ENCODE measurements at regions not wholly inside any gene's neighbourhood (a gene's known extent, or its start where the extent isn't known, plus 50 kb on each side); places are given as distances from the start of the nearest gene placed in this dataset.

- H3K4me3 Mint-ChIP-seq, result no peak overlapping the region
- H3K4me1 Mint-ChIP-seq, result no peaks in the 10 kb centered on the region
- no peak for TF ChIP-seq CTCF (IDR thresholded peaks at IDR 0.05; ENCODE audit: unreplicated experiment in 3 of 3)
- H3K9me3 Mint-ChIP-seq, result peaks cover 6% of the 10 kb centered on the region
- no peaks in the 10 kb centered on the region for H3K36me3 Mint-ChIP-seq (ENCODE audit: low read depth)
- H3K27me3 Mint-ChIP-seq (ENCODE audit: low read depth), result no peaks in the 10 kb centered on the region
- H3K27ac Mint-ChIP-seq, result no peak overlapping the region
These were observed 982.3 kb upstream of the DDX18 start for GRCh38 chr2:116832148-116832547.

GRCh38 chr2:116833052-116833451, 981.4 kb upstream of the DDX18 start:
- Mint-ChIP-seq H3K4me3 (no peak overlapping the region), H3K27ac (no peak overlapping the region), H3K27me3 (ENCODE audit: low read depth) (no peaks in the 10 kb centered on the region), H3K9me3 (peaks cover 6% of the 10 kb centered on the region), H3K4me1 (no peaks in the 10 kb centered on the region), H3K36me3 (ENCODE audit: low read depth) (no peaks in the 10 kb centered on the region)
- no peak for TF ChIP-seq CTCF (IDR thresholded peaks at IDR 0.05; ENCODE audit: unreplicated experiment in 3 of 3)

GRCh38 chr2:116842164-116842563, 972.3 kb upstream of the DDX18 start:
- peaks cover 2% of the 10 kb centered on the region for H3K9me3 Mint-ChIP-seq
- H3K4me3 Mint-ChIP-seq, result no peak overlapping the region
- TF ChIP-seq CTCF (IDR thresholded peaks at IDR 0.05; ENCODE audit: unreplicated experiment in 3 of 3), result no peak
- no peak overlapping the region for H3K27ac Mint-ChIP-seq
- H3K4me1 Mint-ChIP-seq, result no peaks in the 10 kb centered on the region
- no peaks in the 10 kb centered on the region for H3K36me3 Mint-ChIP-seq (ENCODE audit: low read depth)
- H3K27me3 Mint-ChIP-seq (ENCODE audit: low read depth), result no peaks in the 10 kb centered on the region

- Mint-ChIP-seq H3K9me3 (peaks cover 15% of the 10 kb centered on the region), H3K36me3 (ENCODE audit: low read depth) (peaks cover 11% of the 10 kb centered on the region), H3K4me1 (no peaks in the 10 kb centered on the region), H3K4me3 (no peak overlapping the region), H3K27me3 (ENCODE audit: low read depth) (no peaks in the 10 kb centered on the region), H3K27ac (no peak overlapping the region)
- no peak for TF ChIP-seq CTCF (IDR thresholded peaks at IDR 0.05; ENCODE audit: unreplicated experiment in 3 of 3)
These were observed 954.8 kb upstream of the DDX18 start for GRCh38 chr2:116859708-116860107.

- no peak overlapping the region for H3K4me3 Mint-ChIP-seq
- no peaks in the 10 kb centered on the region for H3K27me3 Mint-ChIP-seq (ENCODE audit: low read depth)
- TF ChIP-seq CTCF (IDR thresholded peaks at IDR 0.05; ENCODE audit: unreplicated experiment in 3 of 3), result no peak
- no peak overlapping the region for H3K27ac Mint-ChIP-seq
- no peaks in the 10 kb centered on the region for H3K36me3 Mint-ChIP-seq (ENCODE audit: low read depth)
- peaks cover 24% of the 10 kb centered on the region for H3K9me3 Mint-ChIP-seq
- H3K4me1 Mint-ChIP-seq, result no peaks in the 10 kb centered on the region
These were observed 940.5 kb upstream of the DDX18 start for GRCh38 chr2:116874021-116874420.

- H3K9me3 Mint-ChIP-seq, result peaks cover 11% of the 10 kb centered on the region
- no peak overlapping the region for H3K27ac Mint-ChIP-seq
- H3K4me1 Mint-ChIP-seq, result no peaks in the 10 kb centered on the region
- H3K27me3 Mint-ChIP-seq (ENCODE audit: low read depth), result no peaks in the 10 kb centered on the region
- no peak for TF ChIP-seq CTCF (IDR thresholded peaks at IDR 0.05; ENCODE audit: unreplicated experiment in 3 of 3)
- H3K36me3 Mint-ChIP-seq (ENCODE audit: low read depth), result no peaks in the 10 kb centered on the region
- H3K4me3 Mint-ChIP-seq, result no peak overlapping the region
These were observed 937.2 kb upstream of the DDX18 start for GRCh38 chr2:116877274-116877673.

Data from nephron (organoid).